Limb (tissue), 2 donors: ENCODE measurements at regions not wholly inside any gene's neighbourhood (a gene's known extent, or its start where the extent isn't known, plus 50 kb on each side); places are given as distances from the start of the nearest gene placed in this dataset.
A peak's percentile ranks its signal among the peaks of the same experiment; 100 is the strongest.

Source experiments
- DNase-seq, 2 donors: peaks; one replicate each; pipeline ENCODE4 v3.0.0-alpha.2; 2016; ENCODE audit errors: extremely low spot score in 2 of 2

DNA sequence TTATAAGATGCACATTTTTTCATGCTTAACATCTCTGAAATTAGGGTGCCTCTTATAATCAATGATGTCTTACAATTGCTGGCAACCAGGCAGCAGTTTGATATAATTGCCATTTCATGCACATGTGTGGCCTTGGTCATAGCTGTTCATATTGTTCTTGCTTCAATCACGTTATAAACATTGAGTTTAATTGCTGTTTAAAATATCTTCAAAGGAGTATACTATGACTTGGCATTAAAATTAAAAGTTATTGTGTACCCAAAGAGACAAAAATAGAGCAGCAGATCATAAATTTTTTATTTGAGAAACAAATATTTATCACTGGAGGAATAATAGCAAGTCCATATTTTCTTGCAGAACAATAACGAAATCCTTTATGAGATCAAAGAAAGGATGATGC is 325.5 kb downstream of the LMX1A start:
- DNase-seq, result no peak

DNA sequence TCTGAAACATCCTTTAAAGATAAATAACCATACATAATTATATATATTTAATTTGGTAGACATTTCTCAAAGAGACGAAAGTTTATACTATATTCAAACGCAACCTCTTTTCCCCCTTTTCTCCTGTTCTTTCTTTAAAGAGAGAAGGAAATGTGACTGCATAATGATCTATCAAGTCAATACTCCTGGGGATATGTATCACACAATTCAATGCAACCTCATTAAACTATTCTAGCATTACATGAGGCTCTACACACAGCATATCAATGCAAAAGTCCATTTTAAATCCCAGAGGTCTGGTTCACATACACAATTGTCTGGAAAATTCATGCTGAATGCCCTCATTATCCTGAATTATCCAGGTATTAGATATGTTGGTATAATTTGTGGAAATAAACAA is 330.7 kb downstream of the LMX1A start:
- DNase-seq, result no peak

DNA sequence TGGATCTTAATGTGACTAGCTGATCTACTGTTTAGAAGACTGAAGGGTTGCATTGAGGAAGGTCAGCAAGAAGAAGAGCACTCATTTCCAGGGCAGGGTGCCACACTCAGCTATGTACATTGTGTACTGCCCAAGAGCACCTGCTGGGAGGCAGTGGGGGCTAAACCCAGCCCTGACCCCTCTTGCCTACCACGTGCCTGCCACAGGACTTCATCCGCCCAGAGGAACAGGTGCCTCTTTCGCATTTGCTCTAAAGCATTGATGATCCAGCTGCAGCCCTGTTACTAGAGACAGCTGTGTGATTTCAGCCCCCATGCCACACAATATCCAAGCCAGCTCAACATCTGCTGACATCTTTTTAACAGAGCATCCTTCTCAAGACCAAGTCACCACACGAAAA is 341.8 kb downstream of the LMX1A start:
- no peak for DNase-seq

DNA sequence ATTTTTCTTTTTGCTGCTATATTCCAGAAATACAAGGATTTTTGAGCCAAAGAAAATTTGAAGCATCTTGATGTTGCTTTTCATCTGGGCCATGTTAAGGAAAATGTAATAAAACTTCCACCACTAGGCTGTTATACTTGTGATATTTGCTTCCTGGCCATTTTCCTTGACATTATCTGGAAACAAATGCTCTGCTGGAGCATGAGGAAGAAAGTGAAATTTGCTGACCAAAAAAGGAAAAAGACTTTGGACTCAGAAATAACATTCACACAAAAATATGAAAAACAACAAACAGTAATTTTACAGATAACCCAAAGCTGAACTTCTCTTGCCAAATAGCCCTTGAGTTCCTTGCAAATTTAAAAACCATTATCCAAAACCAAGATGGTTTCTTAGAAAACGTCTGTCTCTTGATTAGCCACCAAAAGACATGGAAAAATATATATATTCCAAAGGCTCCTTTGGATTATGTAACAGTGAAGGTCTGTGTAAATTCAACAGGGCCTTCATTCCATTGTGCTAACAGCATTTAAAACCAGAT is 344.5 kb downstream of the LMX1A start:
- DNase-seq, result peak in 1 of 2 donors; percentile 19

DNA sequence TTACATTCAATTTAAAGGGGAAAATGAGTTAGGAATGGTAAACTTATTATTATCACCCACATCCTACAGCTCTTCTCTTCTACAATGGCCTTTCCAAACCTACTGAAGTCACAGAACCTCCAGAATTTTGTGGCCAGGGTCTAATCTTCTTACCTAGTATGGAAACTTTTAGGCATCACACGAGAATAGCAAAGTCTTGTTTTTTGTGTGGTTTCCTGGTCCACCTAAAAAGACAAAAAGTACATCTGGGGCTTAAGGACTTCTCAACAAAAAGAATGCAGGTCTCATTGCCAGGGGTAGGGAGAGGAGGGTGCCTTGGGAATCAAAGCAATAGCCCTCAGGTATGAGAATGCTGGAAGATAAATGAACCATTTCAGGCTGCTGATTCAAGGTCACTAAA is 345.3 kb downstream of the LMX1A start:
- DNase-seq, result no peak

DNA sequence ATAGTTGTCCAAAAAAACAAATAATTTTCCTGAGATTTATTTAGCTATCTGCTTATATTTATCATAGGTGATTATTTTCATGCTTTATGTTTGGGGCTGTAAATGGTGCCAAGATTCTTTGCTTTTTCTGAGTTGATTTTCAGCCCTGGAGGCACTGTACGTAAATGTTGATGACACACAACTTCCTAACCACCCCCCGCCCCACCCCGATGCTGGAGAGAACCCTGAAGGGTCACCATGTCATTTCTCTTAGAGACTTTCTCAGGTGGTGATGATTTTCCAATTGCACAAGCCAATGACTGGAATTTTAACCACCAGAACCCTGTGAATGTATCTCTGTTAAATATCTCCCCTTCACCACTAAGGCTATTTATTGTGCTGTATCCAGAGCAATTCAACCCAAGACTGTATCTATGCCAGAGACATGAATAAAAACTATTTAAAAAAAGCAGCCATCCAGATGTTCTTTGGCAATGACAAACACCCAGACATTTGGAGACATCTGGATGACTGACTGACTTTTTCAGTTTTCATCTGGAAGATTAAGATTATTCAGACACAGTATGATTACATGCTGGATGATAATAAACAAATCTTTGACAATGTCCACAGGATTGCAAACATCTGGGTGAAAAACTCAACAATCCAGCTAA is 346.0 kb downstream of the LMX1A start:
- DNase-seq, result peak in 1 of 2 donors; percentile 48

DNA sequence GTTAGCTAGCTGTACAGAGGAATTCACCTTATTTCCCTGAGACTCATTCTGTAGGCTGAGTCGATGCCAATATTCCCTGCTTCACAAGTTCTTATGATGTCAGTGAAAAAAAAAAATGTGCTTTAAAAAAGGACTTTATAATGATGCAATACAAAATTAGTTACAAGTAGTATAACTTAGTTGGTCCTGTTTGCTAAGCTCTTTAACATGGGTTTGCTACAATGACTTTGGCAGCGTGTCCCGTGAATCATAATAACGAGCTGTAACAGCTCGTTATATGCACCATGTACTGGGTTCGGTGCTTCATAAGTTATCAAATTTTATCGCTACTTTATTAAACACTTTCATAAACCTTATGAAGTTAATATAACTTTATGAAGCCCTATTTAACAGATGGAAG is 349.7 kb downstream of the LMX1A start:
- DNase-seq, result no peak

DNA sequence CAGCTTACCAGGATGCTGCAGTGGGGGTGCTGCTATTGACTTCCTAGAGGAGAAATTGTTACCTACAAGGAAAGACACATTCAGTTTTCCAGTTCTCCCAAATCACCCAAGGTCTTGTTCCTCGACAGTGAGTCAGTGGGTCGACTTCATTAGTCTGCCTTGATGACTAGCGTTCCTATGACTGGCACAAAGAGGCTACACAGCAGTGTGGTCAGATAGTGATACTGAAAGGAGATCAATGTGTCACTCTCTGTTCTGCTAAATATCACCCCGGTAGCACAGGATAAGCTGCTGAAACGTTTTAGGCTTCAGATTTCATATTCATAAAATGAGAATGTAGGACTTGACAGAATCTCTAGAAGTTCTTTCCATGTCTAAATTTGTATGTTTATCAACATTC is 357.4 kb downstream of the LMX1A start:
- no peak for DNase-seq

DNA sequence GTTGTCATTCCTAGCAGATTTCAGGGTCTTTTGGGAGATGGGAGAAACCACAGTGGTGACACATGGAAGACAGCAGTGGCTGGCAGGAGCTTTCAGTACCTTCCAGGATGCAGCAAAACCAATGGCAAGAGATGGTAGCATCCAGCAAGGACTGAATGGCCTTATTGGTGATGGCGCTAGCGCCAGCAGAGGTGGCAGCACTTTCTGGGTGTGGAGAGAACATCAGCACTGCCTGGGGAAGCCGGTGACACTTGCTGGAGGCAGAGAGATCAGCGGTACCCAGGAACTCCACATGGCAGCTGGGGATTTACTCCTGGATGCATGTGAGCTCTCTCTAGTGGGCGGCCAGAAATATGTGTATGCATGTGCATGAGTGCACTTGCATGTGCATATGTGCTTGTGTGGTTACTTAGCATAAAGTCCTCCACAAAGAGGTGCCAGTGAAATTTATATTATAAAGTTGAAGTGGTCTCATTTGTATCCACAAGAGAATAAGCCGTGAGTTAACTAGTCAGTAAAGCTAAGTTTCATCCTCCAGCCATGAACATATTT is 364.7 kb downstream of the LMX1A start:
- no peak for DNase-seq

DNA sequence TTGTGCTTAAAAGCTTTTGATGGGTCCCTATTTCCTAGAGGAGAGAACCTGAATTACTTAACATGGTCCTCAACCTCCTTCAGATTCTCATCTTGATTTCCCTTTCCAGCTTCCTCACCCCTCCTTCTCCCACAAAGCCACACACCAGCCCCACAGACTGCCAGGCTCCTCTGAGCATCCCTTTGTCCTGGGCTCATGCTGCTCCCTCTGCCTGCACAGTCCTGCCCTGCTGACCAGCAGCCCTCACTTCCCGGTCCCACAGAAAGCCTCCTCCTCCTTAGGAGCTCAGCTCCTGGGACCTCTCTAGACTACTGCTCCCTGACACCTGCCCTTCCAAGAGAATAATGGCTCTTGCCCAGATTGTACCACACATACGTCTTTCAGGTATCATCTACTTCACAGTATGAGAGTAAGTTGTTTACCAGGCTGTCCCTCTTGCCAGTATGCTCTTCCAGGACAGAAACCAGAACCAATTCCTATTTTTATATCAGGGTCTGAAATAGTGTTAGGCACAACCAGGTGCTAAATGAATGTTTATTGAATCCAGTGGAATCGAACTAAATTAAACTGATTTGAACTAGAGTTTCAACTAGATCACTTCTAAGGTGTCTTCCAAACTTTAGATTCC is 373.4 kb downstream of the LMX1A start:
- DNase-seq, result no peak

DNA sequence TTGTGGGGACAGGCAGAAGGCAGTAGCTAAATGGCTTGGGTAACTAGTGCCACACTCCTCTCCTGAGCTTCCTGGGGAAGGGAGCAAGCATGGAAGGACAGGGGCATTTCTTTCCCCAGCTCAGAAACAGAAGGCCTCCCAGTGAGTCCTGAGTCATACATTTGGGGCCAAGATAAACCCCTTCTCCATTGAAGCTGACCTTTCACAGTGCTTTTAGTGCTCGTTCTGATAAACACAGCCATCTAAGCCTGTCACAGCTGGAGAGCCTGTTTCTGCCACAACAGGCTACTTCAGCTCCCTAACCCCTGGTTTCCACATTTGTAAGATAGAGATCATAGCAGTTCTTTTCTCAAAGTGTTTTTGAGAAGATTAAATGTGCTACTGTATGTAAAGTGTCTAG is 374.0 kb downstream of the LMX1A start:
- DNase-seq, result no peak

DNA sequence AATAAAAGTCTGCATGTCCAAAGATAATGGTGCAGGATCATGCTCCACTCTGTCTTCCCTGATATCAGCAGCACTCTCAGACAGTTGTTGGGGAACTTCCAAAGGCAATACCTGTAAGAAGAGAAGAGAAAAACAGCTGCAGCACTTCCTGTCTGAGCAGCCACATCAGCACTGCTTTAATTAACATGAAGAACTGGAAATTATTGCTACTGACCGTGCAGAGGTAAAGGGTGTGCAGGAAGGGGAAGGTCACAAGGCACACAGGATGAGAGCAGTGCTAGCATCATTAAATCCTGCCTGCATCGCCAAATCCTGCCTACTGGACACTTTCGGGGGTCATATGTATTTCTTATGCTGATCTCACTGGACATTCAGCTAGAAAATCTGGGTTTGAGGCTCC is 379.0 kb downstream of the LMX1A start:
- no peak for DNase-seq

DNA sequence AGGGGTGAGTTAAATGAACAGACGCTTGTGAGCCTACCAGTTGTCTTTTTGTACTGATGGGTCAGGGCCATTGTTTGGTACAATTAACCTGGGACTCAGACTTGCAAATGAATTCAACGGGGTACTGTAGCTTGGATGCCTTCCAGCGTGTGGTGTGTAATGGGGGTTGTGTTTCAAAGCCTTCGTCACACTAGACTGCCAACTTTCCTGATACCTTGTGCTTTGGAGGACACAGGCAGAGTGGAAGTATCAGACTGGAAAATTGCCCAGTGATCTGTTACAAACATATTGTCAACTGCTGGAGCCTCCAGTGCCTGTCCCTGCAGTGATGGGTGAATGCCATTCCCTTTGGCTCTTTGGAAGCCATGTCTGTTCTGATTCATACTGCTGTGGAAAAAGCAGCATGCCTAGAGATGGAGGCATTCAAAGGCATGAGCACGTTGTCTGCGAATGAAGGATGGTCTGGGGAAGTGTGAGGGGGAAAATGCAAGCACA is 384.5 kb downstream of the LMX1A start:
- DNase-seq, result no peak

DNA sequence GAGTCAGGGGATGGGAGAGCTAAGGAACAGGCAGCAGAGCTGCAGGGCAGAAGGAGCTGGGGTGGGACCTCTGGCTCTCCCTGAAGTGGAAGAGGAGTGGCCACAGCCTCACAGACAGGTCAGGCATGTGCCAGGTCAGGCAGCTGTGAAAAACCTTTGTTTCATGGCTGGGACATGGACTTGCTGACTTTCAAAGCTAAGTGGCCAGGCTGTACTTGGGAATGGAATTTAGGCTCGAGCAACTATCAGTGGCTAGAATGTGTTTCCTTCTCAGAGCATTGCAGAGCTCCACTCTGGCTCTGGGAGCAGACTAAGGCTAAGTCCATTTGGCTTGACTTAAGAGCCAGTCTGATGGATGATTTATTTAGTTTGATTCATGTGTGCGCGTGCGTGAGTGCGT is 385.1 kb downstream of the LMX1A start:
- no peak for DNase-seq

DNA sequence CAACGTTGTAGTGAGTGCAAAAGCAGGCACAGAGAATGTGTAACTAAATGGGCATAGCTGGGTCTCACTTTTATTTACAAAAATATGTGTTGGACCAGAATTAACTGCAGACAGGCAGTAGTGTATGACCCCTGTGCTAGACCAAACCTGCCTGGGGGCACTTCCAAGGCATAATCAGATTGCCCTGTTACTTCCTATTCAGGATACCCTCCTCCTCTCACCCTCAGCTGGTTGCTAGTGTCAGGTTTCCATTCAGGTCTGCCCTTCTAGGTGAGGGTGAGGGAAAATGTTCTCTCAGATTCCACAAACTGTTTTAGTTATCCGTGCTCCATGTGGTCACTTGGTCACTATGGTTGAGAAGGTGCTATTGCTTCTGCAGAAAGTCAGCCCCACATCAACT is 387.3 kb downstream of the LMX1A start:
- no peak for DNase-seq

DNA sequence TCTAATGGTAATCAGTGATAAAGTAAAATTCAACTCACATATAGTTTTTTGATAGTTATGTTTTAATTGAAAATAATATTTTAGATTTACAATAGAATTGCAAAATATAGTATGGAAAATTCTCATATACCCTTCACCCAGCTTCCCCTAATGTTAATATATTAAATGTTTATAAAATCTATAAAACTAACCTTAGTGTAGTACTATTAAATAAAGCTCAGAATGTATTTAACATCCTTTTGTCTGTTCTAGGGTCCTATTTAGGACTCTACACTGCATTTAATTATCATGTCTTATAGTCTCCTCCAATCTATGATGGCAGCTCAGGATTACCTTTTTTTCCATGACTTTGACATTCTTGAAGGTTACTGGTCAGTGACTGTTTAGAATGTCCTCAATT is 389.2 kb downstream of the LMX1A start:
- DNase-seq, result no peak

DNA sequence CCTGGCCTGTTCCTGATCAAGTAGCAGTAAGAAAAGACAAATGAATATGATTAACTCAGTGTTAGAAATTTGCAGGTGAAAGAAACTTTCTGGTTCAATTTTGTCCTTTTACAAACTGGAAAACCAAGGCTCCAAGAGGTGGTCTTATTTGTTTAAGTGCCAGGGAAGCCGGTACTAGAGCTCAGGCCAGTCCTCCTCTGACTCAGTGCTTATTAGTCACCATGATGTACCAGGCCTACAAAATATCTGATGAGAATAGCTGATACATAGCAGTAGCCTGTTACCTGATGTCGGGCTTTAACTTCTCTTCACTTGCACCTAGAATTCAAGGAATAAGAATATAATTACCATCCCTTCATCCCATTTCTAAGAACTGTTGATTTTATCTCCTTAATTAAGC is 394.8 kb downstream of the LMX1A start:
- no peak for DNase-seq

DNA sequence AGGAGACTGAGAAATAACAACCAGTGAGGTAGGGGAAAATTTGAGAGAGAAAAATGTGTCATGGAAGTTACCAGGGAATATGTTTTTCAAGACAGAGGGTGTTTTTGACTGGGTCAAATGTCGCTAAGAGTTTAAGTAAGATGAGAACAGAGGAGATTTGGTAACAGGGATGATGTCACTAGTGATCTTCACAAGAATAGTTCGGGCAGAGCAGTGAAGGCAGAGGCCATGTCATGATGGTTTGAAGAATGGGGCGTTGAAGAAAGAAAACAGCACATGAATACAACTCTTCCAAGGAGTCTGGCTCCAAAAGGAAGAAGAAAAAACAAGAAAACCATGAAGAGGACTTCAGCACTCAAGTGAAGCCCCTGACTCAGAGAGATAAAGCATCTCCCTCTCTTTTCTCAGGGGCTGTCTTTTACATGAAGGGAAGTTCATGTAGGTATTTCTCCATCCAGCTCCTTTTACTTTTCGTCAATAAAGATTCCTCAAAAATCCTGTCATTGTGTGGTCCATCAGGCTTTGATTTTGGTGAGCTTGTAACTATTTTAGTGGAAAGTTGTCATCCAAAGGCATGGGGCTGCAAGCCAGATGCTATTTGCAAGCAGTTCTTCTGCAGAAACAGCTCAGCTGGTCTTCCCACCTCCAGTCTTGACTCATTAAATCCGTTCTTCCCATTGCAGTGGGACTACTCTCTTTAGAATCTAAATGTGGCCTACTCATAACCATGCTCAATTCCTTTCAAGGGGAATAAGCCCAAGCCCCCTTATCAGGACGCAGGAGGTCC is 397.3 kb downstream of the LMX1A start:
- DNase-seq, result no peak

DNA sequence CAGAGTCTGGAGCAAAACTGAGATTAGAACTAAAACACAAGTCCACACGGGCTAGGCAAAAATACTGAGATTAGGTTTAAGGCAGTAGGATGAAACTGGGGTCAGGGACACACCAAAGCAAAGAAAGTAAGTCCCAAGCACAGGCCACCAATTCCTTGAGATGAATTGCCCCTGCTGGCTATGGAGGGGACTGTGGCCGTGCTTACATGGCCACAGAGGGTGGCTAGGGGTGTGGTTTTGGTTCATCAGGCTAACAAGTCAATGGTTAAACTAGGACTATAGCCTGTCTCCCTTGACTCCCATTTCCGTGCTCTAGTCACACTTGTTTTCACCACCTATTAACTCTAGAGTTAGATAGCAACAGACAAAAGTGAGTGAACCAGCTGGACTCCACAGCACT is 394.8 kb downstream of the PBX1 start:
- no peak for DNase-seq

DNA sequence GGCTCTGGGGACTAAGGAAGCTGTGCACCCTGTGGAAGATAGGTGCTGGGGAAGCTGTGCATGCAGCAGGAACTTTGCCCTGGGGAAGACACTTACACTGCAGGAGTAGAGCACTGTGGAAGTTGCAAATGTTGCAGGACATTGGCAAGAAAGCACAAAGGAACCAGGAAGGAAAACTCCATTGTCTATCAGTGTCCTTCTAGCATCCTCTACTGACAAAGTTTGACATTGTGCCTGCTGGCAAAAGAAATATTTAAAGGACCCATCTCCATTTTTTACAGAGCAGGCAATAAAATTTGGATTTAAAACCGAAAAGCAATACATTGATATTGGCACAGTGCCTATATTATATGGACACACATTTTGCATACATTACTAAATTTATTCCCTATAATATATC is 394.1 kb downstream of the PBX1 start:
- DNase-seq, result no peak

DNA sequence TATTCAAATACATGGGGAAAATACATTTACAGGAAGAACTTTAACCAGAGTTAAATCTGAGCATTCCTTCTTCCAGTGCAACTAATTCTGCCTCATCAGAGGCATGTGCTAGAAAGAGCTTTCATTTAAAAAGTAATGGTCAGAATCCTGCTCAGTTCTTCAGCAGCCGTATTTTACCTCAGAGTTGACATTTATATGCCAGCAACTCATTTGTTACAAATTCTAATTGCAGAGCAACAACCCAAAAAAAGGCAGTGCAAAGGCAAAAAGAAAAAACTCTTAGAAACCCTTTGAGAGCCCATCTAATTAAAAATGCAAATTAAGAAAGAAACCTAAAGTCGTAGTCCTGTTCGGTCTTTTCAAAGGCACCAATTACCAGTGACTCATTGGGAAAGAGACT is 392.5 kb downstream of the PBX1 start:
- no peak for DNase-seq

DNA sequence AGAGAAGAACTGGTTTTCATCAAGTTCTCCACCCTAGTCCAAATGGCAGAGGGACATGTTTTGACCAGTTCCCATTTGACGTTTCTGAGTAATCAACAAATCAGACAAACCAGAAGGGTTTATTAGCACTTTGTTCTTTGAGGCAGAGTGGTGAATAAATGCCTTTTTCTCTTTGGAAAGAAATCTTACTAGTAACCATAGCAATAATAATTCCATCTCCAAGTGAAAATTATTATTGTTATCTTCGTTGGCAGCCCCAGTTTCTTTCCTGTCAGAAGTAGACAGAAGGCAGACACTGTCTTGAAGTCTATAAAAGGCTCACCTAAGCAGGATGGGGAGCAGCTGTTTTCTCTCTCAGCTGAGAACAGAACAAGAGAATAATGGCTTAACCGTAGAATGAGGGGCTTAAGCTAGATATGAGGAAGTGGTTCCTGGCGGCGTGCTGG is 391.6 kb downstream of the PBX1 start:
- DNase-seq, result peak in 1 of 2 donors; percentile 17
